Activated CD4-positive, alpha-beta memory T cell treated with anti-CD3 and anti-CD28 coated beads for 36 hours (primary cell): ENCODE measurements at regions not wholly inside any gene's neighbourhood (a gene's known extent, or its start where the extent isn't known, plus 50 kb on each side); places are given as distances from the start of the nearest gene placed in this dataset.
"Not testable (repeated sequence)": the region's sequence is repeated elsewhere in the genome, so short reads cannot be mapped to it uniquely, and the experiment has no call there.

Experiments used
- CTCF ChIA-PET: fragments of 350-600 bp; sonication (Branson Sonifier 250); formaldehyde crosslinking; loops from one replicate; lab custom pipeline; 2021; ENCODE audit warnings: antibody characterized with exemption, inconsistent platforms; lab: Charles Lee
- POLR2A ChIA-PET: fragments of 350-600 bp; sonication (Branson Sonifier 250); formaldehyde crosslinking; loops from one replicate; lab custom pipeline; 2021; ENCODE audit warnings: antibody characterized with exemption; lab: Charles Lee
- DNase-seq: peaks from one replicate; pipeline ENCODE4 v3.0.0-alpha.2; 2020
- H3K27ac Mint-ChIP-seq: one replicate; pipeline ENCODE4 v1.8.0; 2021; ENCODE audit warnings: mixed read lengths
- H3K27me3 Mint-ChIP-seq: one replicate; pipeline ENCODE4 v1.8.0; 2021; ENCODE audit warnings: mixed read lengths
- H3K36me3 Mint-ChIP-seq: one replicate; pipeline ENCODE4 v1.8.0; 2021; ENCODE audit warnings: mixed read lengths
- H3K4me1 Mint-ChIP-seq: one replicate; pipeline ENCODE4 v1.8.0; 2021; ENCODE audit warnings: low read depth, mixed read lengths
- H3K4me3 Mint-ChIP-seq: one replicate; pipeline ENCODE4 v1.8.0; 2021; ENCODE audit warnings: mild to moderate bottlenecking, mixed read lengths
- H3K9me3 Mint-ChIP-seq: one replicate; pipeline ENCODE4 v1.8.0; 2021; ENCODE audit warnings: mixed read lengths
- intact Hi-C: fragments of 100-400 bp; cut with micrococcal nuclease; formaldehyde crosslinking; loops from one replicate; pipeline ENCODE4 v1.15.1; 2023

- H3K4me3 Mint-ChIP-seq = no peak overlapping the region
- H3K36me3 Mint-ChIP-seq = no peaks in the 10 kb centered on the region
- DNase-seq = no peak
- CTCF ChIA-PET = no interaction called here
- POLR2A ChIA-PET = no interaction called here
- no peaks in the 10 kb centered on the region for H3K4me1 Mint-ChIP-seq
- intact Hi-C loops = no loop called here
- H3K27me3 Mint-ChIP-seq = no peaks in the 10 kb centered on the region
- peaks cover 28% of the 10 kb centered on the region for H3K9me3 Mint-ChIP-seq
- no peak overlapping the region for H3K27ac Mint-ChIP-seq
Measured at GRCh38 chr5:25020454-25020853, 375.7 kb upstream of the CDH10 start.

GRCh38 chr5:25009063-25009462 lies 364.3 kb upstream of the CDH10 start:
- no peaks in the 10 kb centered on the region for H3K36me3 Mint-ChIP-seq
- ChIA-PET POLR2A (no interaction called here), CTCF (no interaction called here)
- peaks cover 21% of the 10 kb centered on the region for H3K9me3 Mint-ChIP-seq
- H3K4me1 Mint-ChIP-seq = no peaks in the 10 kb centered on the region
- no peak overlapping the region for H3K4me3 Mint-ChIP-seq
- no peaks in the 10 kb centered on the region for H3K27me3 Mint-ChIP-seq
- H3K27ac Mint-ChIP-seq = no peak overlapping the region
- no peak for DNase-seq
- intact Hi-C loops = no loop called here

- Mint-ChIP-seq H3K27me3 (no peaks in the 10 kb centered on the region), H3K4me1 (no peaks in the 10 kb centered on the region), H3K36me3 (no peaks in the 10 kb centered on the region), H3K27ac (no peak overlapping the region), H3K9me3 (peaks cover 23% of the 10 kb centered on the region), H3K4me3 (no peak overlapping the region)
- no peak for DNase-seq
- intact Hi-C loops = no loop called here
- ChIA-PET CTCF (no interaction called here), POLR2A (no interaction called here)
Measured at GRCh38 chr5:25006734-25007133, 362.0 kb upstream of the CDH10 start.

- H3K9me3 Mint-ChIP-seq = peaks cover 23% of the 10 kb centered on the region
- H3K4me1 Mint-ChIP-seq = no peaks in the 10 kb centered on the region
- intact Hi-C loops = no loop called here
- no peak for DNase-seq
- H3K27me3 Mint-ChIP-seq = no peaks in the 10 kb centered on the region
- no peaks in the 10 kb centered on the region for H3K36me3 Mint-ChIP-seq
- ChIA-PET POLR2A (no interaction called here), CTCF (no interaction called here)
- H3K27ac Mint-ChIP-seq = no peak overlapping the region
- no peak overlapping the region for H3K4me3 Mint-ChIP-seq
Measured at GRCh38 chr5:25006237-25006636, 361.5 kb upstream of the CDH10 start.

- no peak overlapping the region for H3K27ac Mint-ChIP-seq
- H3K27me3 Mint-ChIP-seq = no peaks in the 10 kb centered on the region
- POLR2A ChIA-PET = no interaction called here
- H3K4me1 Mint-ChIP-seq = no peaks in the 10 kb centered on the region
- H3K4me3 Mint-ChIP-seq = no peak overlapping the region
- CTCF ChIA-PET = no interaction called here
- intact Hi-C loops = no loop called here
- H3K9me3 Mint-ChIP-seq = peaks cover 18% of the 10 kb centered on the region
- DNase-seq = no peak
- H3K36me3 Mint-ChIP-seq = no peaks in the 10 kb centered on the region
Measured at GRCh38 chr5:25005431-25005830, 360.7 kb upstream of the CDH10 start.

DNA sequence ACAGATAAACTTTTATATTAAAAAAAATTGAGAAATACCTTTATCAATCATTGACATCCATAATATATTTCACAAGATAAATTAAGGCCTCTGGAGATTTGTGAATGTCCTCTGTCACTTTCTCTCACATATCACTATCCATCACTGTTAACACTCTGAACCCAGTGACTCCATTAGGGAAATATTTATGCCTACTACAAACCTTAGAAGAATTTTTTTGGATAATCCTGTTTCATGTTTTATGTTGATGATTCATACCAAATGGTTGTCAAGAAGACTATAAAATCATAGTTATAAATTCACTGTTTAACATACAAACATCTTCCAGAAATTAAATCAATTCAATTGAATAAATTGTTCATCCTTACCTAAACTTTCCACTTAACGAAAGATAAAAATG lies 357.6 kb upstream of the CDH10 start:
- H3K9me3 Mint-ChIP-seq = peaks cover 9% of the 10 kb centered on the region
- no peaks in the 10 kb centered on the region for H3K27me3 Mint-ChIP-seq
- no peak overlapping the region for H3K27ac Mint-ChIP-seq
- no peaks in the 10 kb centered on the region for H3K4me1 Mint-ChIP-seq
- H3K4me3 Mint-ChIP-seq = no peak overlapping the region
- ChIA-PET CTCF (no interaction called here), POLR2A (no interaction called here)
- no peak for DNase-seq
- intact Hi-C loops = no loop called here
- H3K36me3 Mint-ChIP-seq = no peaks in the 10 kb centered on the region

DNA sequence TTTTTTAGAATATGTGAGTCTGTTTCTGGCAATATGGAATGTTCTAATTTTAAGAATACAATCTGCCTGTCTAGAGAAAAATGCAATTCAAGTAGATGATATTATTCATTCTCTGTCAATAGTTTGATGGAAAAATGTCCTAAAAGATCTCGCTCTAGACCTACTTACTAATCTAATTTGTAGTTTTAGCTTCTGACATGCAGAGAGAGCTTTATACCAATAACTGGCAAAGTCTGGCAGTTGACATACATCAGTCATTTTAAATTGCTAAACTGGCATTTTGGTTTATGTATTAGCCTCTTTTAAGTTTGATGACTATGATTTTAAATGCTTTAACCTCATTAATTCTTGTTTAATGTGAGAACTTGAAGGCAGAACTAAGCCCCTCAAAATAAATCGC lies 355.0 kb upstream of the CDH10 start:
- Mint-ChIP-seq H3K27ac (no peak overlapping the region), H3K4me1 (no peaks in the 10 kb centered on the region), H3K9me3 (peaks cover 25% of the 10 kb centered on the region), H3K36me3 (no peaks in the 10 kb centered on the region), H3K4me3 (no peak overlapping the region), H3K27me3 (no peaks in the 10 kb centered on the region)
- no peak for DNase-seq
- intact Hi-C loops = no loop called here
- ChIA-PET CTCF (no interaction called here), POLR2A (no interaction called here)

DNA sequence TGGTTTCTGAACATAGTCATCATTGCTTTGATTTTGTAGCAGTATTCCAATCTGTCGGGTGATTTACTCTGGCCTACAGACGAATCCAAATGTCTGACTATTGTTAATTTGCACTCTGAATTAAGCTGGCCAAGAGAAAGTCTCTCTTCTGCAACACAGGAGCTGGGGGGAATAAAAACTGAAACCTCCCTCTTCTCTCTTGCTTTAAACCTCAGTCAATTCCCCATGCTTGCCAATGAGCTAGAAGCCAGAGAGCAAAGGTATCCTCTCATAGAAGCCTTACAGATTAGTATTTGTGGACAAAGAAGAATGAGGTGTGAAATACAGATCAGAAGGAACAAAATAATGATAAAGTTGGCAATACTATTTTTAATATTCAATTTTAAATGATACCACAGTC lies 353.9 kb upstream of the CDH10 start:
- Mint-ChIP-seq H3K9me3 (peaks cover 32% of the 10 kb centered on the region), H3K4me1 (no peaks in the 10 kb centered on the region), H3K36me3 (no peaks in the 10 kb centered on the region), H3K27me3 (no peaks in the 10 kb centered on the region), H3K27ac (no peak overlapping the region), H3K4me3 (no peak overlapping the region)
- DNase-seq = no peak
- ChIA-PET POLR2A (no interaction called here), CTCF (no interaction called here)
- intact Hi-C loops = no loop called here

GRCh38 chr5:24986326-24986725 lies 341.5 kb upstream of the CDH10 start:
- no peaks in the 10 kb centered on the region for H3K27me3 Mint-ChIP-seq
- intact Hi-C loops = no loop called here
- CTCF ChIA-PET = no interaction called here

DNA sequence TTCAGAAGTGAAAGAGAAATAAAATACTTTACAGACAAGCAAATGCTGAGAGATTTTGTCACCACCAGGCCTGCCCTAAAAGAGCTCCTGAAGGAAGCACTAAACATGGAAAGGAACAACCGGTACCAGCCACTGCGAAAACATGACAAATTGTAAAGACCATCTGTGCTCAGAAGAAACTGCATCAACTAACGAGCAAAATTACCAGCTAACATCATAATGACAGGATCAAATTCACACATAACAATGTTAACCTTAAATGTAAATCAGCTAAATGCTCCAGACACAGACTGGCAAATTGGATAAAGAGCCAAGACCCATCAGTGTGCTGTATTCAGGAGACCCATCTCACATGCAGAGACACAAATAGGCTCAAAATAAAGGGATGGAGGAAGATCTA lies 333.8 kb upstream of the CDH10 start:
- DNase-seq, CTCF ChIA-PET, H3K27me3 Mint-ChIP-seq, H3K4me1 Mint-ChIP-seq, H3K27ac Mint-ChIP-seq, intact Hi-C loops, POLR2A ChIA-PET, H3K36me3 Mint-ChIP-seq, H3K4me3 Mint-ChIP-seq: not testable (repeated sequence)
- peaks cover 21% of the 10 kb centered on the region for H3K9me3 Mint-ChIP-seq

More at GRCh38 chr5:24986326-24986725, 341.5 kb upstream of the CDH10 start:
- no peak for DNase-seq
- Mint-ChIP-seq H3K9me3 (peaks cover 23% of the 10 kb centered on the region), H3K36me3 (no peaks in the 10 kb centered on the region), H3K4me3 (no peak overlapping the region), H3K4me1 (no peaks in the 10 kb centered on the region), H3K27ac (no peak overlapping the region)
- POLR2A ChIA-PET = no interaction called here

- ChIA-PET CTCF (no interaction called here), POLR2A (no interaction called here)
- H3K36me3 Mint-ChIP-seq = no peaks in the 10 kb centered on the region
- no peaks in the 10 kb centered on the region for H3K27me3 Mint-ChIP-seq
- intact Hi-C loops = no loop called here
- peaks cover 18% of the 10 kb centered on the region for H3K9me3 Mint-ChIP-seq
- no peak overlapping the region for H3K4me3 Mint-ChIP-seq
- H3K4me1 Mint-ChIP-seq = no peaks in the 10 kb centered on the region
- DNase-seq = no peak
- no peak overlapping the region for H3K27ac Mint-ChIP-seq
Measured at GRCh38 chr5:24963611-24964010, 318.8 kb upstream of the CDH10 start.

DNA sequence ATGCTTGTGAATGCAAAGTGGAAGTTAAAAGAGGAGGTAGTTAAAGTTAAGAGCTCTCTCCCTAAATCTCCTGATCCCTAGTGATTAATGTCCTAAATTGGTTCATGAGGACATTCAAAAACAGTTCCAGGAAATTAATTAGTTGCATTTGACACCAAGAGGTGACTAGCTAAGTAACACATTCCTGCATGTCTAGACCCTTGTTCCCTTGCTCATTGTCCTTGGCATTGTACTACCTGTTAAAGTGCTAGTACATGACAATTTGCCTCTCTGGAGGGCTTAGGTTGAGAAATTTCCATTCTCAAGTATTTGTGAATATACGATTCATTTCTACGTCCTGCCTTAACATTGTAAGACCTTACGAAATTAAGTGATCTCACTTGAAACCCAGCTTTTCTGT lies 278.6 kb upstream of the CDH10 start:
- no peaks in the 10 kb centered on the region for H3K36me3 Mint-ChIP-seq
- H3K4me1 Mint-ChIP-seq = no peaks in the 10 kb centered on the region

GRCh38 chr5:24918676-24919075 lies 273.9 kb upstream of the CDH10 start:
- POLR2A ChIA-PET = no interaction called here
- CTCF ChIA-PET = no interaction called here
- DNase-seq = no peak
- H3K4me1 Mint-ChIP-seq = no peaks in the 10 kb centered on the region
- H3K9me3 Mint-ChIP-seq = peaks cover 12% of the 10 kb centered on the region
- no peaks in the 10 kb centered on the region for H3K36me3 Mint-ChIP-seq
- no peak overlapping the region for H3K27ac Mint-ChIP-seq
- intact Hi-C loops = no loop called here
- no peaks in the 10 kb centered on the region for H3K27me3 Mint-ChIP-seq
- H3K4me3 Mint-ChIP-seq = no peak overlapping the region

More for the DNA sequence above, 278.6 kb upstream of the CDH10 start:
- ChIA-PET POLR2A (no interaction called here), CTCF (no interaction called here)
- peaks cover 17% of the 10 kb centered on the region for H3K9me3 Mint-ChIP-seq
- intact Hi-C loops = no loop called here
- no peak overlapping the region for H3K27ac Mint-ChIP-seq
- no peaks in the 10 kb centered on the region for H3K27me3 Mint-ChIP-seq
- no peak for DNase-seq
- no peak overlapping the region for H3K4me3 Mint-ChIP-seq

DNA sequence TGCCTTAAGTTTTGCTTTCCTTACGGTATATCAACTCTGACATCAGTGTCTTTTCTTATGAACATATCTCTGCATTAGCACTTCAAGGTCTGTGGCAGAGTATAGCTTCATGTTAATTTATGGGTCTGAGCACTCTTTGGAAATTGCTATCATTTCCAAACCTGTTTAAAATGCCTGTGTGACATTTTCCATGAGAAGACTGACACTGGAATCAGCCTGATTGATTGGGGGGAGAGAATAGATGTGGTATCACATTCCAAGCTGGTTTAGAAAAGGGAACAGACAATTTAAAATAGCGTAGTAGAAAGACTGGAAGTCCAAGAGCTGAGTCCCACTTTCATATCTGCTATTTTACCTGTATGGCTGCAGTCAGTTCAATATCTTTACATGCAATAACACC lies 272.1 kb upstream of the CDH10 start:
- intact Hi-C loops = no loop called here
- Mint-ChIP-seq H3K27me3 (no peaks in the 10 kb centered on the region), H3K4me1 (no peaks in the 10 kb centered on the region), H3K9me3 (peaks cover 9% of the 10 kb centered on the region), H3K4me3 (no peak overlapping the region), H3K27ac (no peak overlapping the region), H3K36me3 (no peaks in the 10 kb centered on the region)
- no peak for DNase-seq
- ChIA-PET POLR2A (no interaction called here), CTCF (no interaction called here)
